NCI-H1105 treated with DMSO at 0.1 percent for 48 hours (cell line): ENCODE measurements at regions not wholly inside any gene's neighbourhood (a gene's known extent, or its start where the extent isn't known, plus 50 kb on each side); places are given as distances from the start of the nearest gene placed in this dataset.

Experiments used
- DNase-seq: peaks from one replicate; lab custom pipeline; 2025; lab: John Stamatoyannopoulos, UW

DNA sequence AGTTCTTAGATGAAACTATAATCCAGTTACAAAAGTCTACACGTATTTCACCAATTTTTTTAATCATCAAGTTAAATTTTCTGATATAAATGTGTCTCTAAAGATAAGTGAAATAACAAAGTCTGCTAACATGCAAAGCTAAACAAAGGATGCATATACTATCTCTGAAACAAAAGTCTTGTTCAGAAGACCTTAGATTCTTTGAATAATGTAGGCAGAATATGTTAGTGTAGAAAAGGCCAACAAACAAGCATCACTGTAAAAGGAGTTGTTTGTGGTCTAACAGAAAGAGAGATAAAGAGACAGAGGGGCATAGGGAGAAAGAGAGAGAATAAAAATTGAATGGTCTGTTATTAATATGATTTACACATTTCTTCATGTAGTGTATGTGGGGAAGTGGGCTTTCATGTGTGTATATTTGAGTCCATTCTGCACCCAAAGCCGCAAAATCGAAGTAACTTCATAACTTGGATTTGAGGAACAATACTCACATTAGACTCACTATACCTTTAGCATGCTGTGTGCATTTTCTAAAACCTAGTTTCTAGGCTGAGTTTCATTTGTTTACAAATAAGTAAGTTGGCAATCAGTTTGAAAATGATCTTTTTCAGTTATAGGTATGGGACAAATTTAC, 734.8 kb upstream of the REG3G start:
- no peak for DNase-seq

DNA sequence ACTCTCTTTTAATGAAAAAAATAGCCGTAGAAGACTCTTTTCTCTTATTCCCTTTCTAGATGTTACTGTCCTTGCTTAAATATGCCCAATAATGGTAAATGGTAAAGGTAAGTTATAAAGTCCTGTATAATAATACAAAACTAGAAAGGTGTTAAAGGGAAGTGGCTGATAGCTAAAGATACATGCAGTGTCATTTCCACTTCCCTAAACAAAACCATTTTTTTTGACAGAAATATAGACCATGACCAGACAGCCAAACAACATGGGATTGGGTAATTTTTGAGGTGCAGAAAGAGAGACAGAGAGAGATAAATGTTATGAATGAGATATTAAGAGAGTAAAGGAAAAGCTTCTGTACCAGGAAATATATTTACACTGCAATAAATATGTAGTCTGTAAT, 731.7 kb upstream of the REG3G start:
- no peak for DNase-seq

DNA sequence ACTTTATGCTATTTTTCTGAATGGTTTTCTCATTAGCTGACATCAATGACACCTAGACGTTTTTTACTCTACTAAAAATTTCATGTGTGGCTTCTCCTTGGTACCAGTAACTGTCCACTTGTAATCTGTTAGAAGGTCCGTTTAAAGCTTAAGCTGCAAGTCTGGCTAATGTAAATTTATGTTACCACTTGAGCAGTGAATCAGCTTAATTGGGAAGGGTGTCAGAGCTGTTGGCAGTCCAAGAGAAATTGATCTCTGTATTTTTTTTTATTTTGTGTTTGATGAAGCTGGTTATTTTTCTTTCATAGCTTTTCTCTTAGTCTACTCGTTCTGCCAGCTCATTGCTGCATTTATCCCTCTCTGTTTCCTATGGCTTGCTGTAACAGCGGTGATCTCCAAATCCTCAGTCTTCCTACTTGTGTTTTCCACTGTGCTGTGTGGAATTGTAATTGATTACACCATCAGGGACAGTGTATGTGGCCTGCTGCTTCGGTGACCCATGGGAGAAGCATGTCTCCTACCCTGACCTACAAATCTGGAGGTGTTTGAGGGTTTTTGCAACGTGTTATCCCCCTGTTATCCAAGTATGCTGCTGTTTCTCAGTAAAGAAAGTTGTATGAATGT, 724.2 kb upstream of the REG3G start:
- DNase-seq = no peak

DNA sequence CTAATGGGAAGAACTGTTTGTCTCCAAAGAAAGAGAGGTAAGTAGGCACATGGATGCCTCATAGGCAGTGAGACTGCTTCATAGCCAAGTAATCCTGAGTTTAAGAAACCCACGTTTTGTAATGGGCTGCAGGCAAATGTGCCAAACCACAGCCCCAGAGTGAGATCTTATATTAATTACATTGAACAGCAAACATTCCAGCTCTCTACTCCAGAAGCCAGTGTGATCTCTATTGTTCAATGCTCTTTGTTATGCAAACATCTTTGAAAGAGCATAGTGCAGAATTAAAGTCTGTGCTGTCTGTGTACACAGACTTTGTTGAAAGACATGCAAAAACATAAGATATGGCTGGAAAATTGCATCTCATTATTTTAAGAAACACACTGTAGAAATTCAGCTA, 720.8 kb upstream of the REG3G start:
- peak; percentile 24 for DNase-seq

DNA sequence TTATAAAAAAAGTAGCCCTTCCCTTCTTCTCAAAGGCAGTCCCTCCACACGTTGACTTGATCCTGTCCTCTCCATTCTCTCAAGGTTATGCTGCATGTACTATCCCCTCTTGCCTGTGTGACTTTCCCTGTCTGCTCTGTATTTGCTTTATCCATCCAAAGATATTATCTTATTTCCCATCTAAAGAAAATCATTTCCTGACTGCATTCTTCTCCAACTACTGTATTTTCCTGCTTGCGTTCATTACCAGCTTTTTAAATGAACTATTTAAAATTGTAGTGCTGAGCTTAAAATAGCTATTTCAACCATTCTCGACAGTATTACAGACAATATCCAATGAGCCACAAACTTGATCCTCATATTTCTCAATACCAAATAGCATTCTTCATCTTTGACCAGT, 716.0 kb upstream of the REG3G start:
- no peak for DNase-seq

DNA sequence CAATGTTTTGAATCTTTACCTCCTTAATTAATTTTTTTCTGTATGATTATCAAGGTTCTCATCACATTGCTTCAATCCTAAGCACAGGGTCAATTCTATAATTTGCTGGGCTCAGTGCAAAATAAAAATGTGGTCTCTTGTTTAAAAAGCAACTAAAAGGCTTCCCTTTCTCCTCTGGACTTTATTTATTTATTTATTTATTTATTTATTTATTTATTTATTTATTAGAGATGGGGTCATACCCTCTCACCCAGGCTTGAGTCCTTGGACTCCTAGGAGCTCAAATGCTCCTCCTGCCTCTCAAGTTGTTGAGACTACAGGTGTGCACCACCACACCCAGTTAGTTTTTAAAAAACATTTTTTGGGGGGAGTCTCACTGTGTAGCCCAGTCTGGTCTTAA, 710.1 kb upstream of the REG3G start:
- no peak for DNase-seq

DNA sequence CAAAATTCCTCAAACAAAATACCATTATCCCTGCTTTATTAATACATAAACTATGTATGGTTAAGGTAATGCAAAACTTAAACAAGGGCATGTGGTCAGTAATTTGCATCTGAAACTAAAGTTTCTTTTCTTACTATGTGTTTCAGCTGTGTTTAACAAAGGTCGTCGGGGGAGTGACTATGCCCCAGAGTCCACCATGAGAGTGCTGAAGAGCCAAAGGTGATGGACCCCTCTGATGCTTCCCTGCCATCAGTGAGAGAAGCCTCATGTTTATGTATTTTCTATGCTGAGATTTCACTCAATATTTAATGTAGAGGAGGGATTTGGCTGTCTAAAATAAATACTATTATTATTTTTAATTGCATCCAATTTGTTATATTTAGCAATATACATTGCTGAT, 707.2 kb upstream of the REG3G start:
- DNase-seq = no peak

DNA sequence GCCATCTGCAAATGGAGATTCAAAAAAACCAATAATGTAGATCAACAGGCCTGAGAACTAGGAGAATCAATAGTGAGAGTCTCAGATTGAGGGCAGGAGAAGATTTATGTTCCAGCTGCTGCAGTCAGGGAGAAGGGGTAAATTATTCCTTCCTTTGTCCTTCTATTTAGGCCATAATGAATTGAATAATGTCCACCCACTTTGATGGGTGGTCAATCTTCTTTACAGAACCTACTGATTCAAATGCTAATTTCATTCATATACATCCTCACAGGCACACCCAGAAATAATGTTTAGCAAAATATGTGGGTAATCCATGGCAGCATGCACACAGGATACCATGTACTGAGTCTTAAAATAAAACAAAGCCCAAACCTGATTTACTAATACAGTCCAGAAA, 695.3 kb upstream of the REG3G start:
- no peak for DNase-seq

DNA sequence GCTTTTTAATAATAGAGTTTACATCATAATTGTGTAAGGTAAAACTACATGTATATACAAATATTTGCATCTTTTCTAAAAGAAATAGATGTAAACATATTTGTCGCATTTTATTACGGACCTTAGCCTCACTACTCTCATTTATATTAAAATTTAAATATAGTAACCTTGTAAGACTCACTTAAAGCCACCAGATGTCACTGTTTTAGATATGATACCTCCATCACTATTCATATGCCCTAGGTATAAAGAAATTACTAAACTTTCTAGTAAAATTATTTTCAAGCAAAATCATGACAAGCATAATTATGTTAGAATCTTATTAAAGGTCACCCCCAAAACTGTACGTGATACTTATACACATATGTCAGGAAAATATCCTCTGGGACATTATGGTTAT, 674.3 kb upstream of the REG3G start:
- peak; percentile 22 for DNase-seq

DNA sequence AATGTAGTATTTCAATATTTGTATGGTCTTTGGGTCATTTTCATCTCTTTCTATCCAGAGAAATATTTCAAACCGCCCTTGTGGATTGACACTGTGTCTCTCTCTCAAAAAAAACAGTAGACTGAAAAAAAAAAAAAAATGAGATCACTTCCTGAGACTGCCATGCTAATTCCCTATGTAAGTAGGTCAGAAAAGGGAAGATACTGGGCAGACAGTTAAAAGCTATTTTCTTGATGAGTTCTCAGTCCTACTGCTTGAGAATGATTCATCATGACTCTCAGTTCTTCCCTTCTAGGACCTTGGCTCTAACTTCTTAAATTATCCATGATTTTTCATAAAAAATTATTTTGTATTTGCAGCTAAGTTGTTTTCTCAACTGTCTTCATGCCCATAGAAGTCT, 672.3 kb upstream of the REG3G start:
- no peak for DNase-seq

DNA sequence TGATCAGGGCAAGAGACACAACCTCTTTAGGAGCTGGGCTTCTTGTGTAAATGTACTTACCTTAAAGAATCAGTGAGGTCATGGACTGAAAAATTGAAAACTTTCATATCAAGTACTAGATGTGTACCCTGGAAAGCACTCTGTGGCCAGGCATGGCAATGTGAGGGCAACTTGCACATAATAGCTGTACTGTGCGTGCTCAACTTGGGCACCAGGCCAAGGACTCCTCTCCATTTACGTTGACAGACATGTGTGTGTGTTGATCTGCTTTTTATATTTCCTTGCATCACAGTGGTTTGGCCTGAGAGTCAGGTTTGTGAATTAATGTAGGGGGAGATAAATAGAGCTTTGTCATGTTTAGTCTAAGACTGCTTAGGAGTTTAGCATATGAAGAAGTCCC, 669.5 kb upstream of the REG3G start:
- DNase-seq = no peak

DNA sequence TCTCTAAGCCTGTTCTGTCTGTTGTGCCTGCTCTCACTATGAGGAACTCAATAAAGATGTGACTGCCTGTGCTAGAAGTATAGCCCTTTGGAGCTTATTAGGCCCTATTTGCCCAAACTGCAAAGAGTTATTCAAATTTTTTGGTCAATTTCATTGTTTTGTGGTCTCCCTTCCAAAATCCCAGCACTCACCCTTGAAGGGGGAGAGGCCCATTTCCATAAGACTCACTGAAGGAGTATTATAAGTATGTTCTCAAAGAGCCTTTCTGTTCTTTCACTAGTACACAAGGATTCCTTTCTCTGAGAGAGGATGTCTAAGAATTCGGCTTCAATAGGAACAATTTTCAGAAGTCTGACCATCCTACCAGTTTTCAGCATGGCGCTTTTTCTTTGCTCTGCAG, 641.9 kb upstream of the REG3G start:
- no peak for DNase-seq

DNA sequence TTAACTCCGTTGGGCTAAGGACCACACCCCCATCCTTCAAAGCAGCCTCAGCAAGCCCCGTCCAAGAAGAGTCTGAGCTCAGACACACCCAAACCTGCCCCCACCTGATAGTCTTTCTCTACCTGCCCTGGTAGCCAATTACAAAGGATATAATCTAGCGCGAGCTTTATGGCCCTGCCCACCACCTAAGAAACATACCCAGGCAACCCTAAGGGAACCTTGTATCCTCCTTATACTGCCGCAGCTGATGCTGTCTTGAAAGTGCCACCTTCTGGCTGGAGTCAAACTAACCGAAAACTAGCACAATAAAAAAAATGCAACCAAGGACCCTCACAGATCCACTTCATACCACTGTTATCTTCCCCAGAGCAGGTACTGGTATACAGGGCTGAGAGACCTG, 628.3 kb upstream of the REG3G start:
- DNase-seq = no peak

DNA sequence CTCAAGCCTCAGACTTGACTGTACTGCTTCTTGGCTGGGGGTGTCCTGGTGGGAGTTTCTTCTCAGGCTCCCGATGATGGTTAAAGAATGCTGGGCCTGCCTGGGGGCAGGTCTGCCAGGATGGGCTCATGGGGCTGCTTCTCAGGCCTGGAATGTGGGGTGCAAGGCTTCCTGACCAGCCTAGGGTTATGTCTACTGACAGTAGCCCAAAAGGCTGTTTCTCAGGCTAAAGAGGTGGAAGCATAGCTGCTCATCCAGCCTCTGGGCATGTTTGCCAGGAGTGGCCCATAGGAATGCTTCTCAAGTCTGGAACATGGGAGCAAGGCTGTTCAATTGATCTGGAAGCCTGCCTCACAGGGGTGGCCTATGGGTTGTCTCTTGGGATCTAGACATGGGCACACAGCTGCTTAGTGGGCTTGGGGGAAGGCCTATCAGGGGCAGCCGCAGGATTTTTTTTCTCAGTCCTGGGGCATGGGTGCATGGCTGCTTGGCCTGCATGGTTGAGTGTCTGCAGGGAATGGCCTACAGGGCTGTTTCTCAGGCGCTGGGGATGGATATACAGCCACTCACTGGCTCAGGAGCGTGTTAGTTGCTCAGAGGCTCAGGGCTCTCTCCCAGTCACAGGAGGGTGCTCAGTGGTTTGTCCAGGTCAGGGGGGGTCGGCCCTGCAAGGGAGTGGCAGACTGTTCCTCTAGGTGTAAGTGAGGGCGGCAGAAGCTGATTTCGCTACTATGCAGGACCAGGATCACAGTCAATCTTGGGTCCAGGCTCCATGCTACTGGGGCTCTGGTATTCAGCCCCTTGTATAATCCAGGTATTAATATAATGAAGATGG, 617.3 kb upstream of the REG3G start:
- DNase-seq = no peak

DNA sequence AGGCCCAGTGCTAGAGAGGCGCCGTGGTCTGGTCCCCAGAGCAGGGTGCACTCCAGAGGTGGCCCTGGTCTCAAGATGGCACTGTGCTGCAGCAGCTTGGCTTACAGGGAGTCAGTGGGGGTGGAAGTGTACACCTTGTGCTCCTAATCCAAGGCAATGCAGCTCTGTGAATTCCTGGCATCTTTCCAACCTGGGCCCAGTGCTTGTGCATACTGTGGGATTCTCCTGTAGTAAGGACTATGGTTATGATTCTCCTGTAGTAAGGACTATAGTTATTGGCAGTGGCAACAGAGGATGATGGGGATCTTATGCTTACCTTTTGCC, 616.7 kb upstream of the REG3G start:
- DNase-seq = peak; percentile 32

DNA sequence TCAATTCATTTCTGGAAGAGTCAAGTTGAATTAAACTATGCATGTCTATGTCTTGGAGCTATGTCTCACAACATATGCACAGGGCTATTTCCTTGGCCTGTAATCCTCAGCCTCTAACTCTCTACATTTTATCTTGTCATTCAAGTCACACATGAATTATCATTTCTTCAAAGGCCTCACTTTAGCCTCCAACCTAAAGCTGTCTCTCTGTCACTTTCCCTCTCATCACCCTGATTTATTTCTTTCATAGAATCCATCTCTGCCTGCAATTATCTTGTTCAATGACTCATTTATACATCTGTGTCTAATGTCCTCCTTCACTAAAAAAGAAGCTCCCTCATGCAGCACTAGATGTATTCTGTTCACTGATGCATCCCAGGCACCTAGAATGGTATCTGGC, 614.2 kb upstream of the REG3G start:
- no peak for DNase-seq

DNA sequence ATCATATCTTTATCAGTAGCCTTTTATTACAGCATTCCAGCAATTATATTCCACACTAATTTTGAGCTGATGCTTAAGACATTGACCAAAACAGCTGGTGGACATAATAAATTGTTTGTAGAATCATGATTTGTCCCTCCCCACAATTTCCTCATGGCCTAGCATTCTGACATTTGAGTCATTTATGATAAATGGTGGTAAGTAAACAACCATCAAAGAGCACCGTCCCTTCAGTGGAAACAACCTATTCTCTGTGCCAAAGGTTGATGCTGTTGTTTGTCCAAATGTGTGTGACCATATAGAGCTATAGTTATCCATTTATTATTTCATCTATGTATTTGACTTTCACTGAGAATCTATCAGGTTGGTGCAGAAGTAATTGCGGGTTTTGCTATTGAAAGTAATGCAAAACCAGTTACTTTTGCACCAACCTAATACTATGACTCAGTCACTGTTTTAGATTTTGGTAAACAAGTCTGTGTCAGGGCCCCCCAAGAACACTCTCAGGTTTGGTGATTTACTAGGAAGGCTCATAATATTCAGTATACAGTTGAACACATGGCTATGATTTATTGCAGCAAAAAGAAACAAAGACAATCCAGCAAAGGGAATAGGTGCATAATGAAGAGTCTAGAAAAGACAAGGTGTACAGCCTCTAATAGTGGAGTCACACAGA, 608.7 kb upstream of the REG3G start:
- DNase-seq = no peak

DNA sequence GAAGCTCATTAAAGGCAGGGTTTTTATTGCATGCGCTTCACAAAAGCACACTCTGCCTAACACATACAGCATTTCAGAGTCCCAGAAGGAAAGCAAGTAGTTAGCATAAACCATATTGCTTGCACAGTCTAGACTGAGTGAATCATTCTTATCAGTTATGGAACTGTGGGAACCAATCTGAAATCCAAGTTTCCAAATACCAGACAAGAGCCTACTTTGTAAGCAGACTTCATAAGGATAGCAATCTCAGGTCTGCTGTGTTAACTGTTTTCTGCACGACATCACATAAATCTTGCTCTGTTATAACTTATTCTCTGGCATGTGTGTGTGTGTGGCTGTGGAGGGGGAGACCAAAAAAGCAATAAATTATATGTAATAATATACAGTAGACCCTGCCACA, 608.1 kb upstream of the REG3G start:
- peak; percentile 58 for DNase-seq

DNA sequence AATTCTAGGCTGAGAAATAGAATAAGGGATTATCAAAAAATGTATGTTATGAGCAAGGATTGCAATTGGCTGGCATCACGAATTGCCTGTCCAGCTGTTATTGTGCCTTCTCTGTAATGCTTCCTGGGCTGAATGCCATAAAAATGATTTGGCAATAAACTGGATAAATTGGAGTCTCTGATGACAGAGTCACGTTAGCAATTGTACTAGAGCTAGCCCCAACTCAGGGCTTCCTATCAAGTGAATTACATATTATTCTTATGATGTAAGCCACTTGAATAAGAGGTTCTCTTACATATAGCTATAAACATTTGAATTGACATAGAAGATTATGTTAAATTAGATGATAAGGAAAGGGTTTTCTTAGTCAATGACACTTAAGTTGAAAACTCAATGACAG, 607.5 kb upstream of the REG3G start:
- peak; percentile 90 for DNase-seq

DNA sequence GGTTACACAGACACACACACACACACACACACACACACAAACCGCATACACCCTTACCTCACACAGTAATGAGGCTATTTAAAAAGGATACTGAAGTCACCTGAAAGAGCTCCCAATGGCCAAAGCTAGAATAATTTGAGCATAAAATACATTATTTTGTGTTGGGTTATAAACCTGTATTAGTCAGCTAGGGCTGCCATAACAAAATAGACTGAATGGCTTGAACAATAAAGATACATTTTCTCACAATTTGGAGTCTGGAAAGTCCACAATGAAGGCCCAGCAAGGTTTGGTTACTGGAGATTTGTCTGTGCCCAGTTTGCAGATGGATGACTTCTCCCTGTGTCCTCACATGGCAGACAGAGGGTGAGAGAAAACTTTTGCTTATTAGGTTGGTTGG, 605.4 kb upstream of the REG3G start:
- DNase-seq = no peak

DNA sequence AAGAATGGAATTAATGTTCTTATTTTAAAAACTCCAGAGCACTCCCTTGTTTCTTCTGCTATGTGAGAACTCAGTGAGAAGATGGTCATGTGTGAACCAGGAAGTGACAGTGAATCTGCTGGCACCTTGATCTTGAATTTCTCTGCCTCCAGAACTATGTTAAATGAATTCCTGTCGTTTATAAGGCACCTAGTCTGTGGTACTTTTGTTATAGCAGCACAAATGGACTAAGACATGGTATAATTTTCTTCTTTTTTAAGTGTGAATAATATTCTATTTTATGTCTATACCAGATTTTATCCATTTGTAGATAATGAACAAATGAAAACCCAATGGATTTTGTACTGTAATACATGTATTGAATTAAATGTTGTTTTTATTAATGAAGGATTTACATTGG, 601.9 kb upstream of the REG3G start:
- no peak for DNase-seq

DNA sequence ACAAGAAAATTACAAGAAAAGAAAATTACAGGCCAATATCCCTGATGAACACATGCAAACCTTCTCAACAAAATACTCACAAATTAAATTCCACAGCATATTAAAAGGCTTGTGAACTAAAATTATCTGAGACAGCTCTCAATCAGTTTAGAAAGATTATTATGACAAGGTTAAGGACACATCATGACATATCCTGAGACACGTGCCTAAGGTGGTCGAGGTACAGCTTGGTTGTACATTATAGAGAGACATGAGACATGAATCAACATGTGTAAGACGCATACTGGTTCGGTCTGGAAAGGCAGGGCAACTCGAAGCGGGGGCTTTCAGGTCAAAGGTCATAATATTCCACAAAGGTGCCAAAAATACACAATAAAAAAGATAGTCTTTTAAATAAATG, 598.3 kb upstream of the REG3G start:
- DNase-seq = no peak

DNA sequence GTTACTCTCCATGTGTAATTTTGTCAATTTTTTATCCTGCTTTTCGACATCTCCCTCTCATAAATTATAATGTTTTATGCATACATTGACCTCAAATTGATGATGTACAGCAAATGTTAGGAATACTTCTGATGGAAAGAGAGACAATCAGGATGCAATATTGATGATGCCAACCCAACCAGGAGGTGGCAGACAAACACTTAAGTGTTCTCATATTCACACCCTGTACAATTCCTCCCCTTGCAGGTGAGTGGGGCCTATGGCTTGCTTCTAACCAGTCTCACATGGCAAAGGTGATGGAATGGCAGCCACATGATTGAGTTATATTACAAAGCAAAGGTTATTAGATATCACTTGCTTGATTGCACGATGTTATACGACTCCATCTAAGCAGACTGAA, 594.3 kb upstream of the REG3G start:
- DNase-seq = peak; percentile 8
